ENCODE measurements at regions not wholly inside any gene's neighbourhood (a gene's known extent, or its start where the extent isn't known, plus 50 kb on each side); places are given as distances from the start of the nearest gene placed in this dataset.

GRCh38 chr2:74048843-74049519, 64.3 kb downstream of the TET3 start:
- TF ChIP-seq ZBTB33 (IDR thresholded peaks at IDR 0.05; ENCODE audit: borderline replicate concordance, low read depth): no peak
- TF ChIP-seq EZH2phosphoT487 (IDR thresholded peaks at IDR 0.05; ENCODE audit: borderline replicate concordance, low read depth): no peak
- TF ChIP-seq, protein P1, sequence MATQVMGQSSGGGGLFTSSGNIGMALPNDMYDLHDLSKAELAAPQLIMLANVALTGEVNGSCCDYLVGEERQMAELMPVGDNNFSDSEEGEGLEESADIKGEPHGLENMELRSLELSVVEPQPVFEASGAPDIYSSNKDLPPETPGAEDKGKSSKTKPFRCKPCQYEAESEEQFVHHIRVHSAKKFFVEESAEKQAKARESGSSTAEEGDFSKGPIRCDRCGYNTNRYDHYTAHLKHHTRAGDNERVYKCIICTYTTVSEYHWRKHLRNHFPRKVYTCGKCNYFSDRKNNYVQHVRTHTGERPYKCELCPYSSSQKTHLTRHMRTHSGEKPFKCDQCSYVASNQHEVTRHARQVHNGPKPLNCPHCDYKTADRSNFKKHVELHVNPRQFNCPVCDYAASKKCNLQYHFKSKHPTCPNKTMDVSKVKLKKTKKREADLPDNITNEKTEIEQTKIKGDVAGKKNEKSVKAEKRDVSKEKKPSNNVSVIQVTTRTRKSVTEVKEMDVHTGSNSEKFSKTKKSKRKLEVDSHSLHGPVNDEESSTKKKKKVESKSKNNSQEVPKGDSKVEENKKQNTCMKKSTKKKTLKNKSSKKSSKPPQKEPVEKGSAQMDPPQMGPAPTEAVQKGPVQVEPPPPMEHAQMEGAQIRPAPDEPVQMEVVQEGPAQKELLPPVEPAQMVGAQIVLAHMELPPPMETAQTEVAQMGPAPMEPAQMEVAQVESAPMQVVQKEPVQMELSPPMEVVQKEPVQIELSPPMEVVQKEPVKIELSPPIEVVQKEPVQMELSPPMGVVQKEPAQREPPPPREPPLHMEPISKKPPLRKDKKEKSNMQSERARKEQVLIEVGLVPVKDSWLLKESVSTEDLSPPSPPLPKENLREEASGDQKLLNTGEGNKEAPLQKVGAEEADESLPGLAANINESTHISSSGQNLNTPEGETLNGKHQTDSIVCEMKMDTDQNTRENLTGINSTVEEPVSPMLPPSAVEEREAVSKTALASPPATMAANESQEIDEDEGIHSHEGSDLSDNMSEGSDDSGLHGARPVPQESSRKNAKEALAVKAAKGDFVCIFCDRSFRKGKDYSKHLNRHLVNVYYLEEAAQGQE (IDR thresholded peaks at IDR 0.05; ENCODE audit: low read depth, low read length): no peak
- no peak for TF ChIP-seq CTCF (IDR thresholded peaks at IDR 0.05)
- TF ChIP-seq RFX5 (IDR thresholded peaks at IDR 0.05; ENCODE audit: low read length): no peak
- TF ChIP-seq POLR2AphosphoS5 (IDR thresholded peaks at IDR 0.05; ENCODE audit: low read depth, low read length): no peak
- TF ChIP-seq EP300 (IDR thresholded peaks at IDR 0.05; ENCODE audit: borderline replicate concordance in 1 of 2, low read depth in 1 of 2, low read length in 1 of 2): no peak
- TF ChIP-seq TEAD4 (IDR thresholded peaks at IDR 0.05; ENCODE audit: borderline replicate concordance, insufficient read depth): no peak
- TF ChIP-seq TAF1 (IDR thresholded peaks at IDR 0.05; ENCODE audit: borderline replicate concordance, low read depth, low read length): no peak
- TF ChIP-seq, protein P2, sequence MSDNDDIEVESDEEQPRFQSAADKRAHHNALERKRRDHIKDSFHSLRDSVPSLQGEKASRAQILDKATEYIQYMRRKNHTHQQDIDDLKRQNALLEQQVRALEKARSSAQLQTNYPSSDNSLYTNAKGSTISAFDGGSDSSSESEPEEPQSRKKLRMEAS (IDR thresholded peaks at IDR 0.05; ENCODE audit: low read depth): no peak
- no peak for TF ChIP-seq USF1 (IDR thresholded peaks at IDR 0.05; ENCODE audit: borderline replicate concordance, low read depth)
- TF ChIP-seq CHD2 (IDR thresholded peaks at IDR 0.05; ENCODE audit: low read length, partially characterized antibody): no peak
- no peak for TF ChIP-seq IRF3 (IDR thresholded peaks at IDR 0.05; ENCODE audit: low read depth, low read length)
- TF ChIP-seq GATA2 (CRISPR knock-in tag; IDR thresholded peaks at IDR 0.05): no peak

Measured in SK-N-SH (cell line).